Parathyroid adenoma (tissue), 2 donors: ENCODE measurements at regions not wholly inside any gene's neighbourhood (a gene's known extent, or its start where the extent isn't known, plus 50 kb on each side); places are given as distances from the start of the nearest gene placed in this dataset.
"Not testable (repeated sequence)": the region's sequence is repeated elsewhere in the genome, so short reads cannot be mapped to it uniquely, and the experiment has no call there.

ENCODE experiments used
- H2AFZ ChIP-seq: fragments of 300-600 bp; sonication (generic); one replicate; pipeline ENCODE4 v1.7.0; 2017; ENCODE audit warnings: antibody characterized with exemption, mild to moderate bottlenecking
- H3K27ac ChIP-seq: fragments of 300-600 bp; sonication (generic); one replicate; pipeline ENCODE4 v1.7.0; 2017
- H3K27me3 ChIP-seq: fragments of 300-600 bp; sonication (generic); one replicate; pipeline ENCODE4 v1.7.0; 2017; ENCODE audit warnings: low read length; ENCODE audit not compliant: control insufficient read depth, insufficient read depth
- H3K36me3 ChIP-seq: fragments of 300-600 bp; sonication (generic); one replicate; pipeline ENCODE4 v1.7.0; 2017; ENCODE audit warnings: low read length; ENCODE audit not compliant: control insufficient read depth, insufficient read depth
- H3K4me1 ChIP-seq: fragments of 300-600 bp; sonication (generic); one replicate; pipeline ENCODE4 v1.7.0; 2017; ENCODE audit warnings: control low read depth
- H3K4me2 ChIP-seq: fragments of 300-600 bp; sonication (generic); one replicate; pipeline ENCODE4 v1.7.0; 2017; ENCODE audit warnings: low read length
- H3K4me3 ChIP-seq: fragments of 300-600 bp; sonication (generic); one replicate; pipeline ENCODE4 v1.7.0; 2017; ENCODE audit warnings: low read depth, low read length
- H3K79me2 ChIP-seq: fragments of 300-600 bp; sonication (generic); one replicate; pipeline ENCODE4 v1.7.0; 2017; ENCODE audit warnings: control low read depth
- H3K9ac ChIP-seq: fragments of 300-600 bp; sonication (generic); one replicate; pipeline ENCODE4 v1.7.0; 2017; ENCODE audit warnings: mild to moderate bottlenecking
- H3K9me3 ChIP-seq: fragments of 300-600 bp; sonication (generic); one replicate; pipeline ENCODE4 v1.7.0; 2017; ENCODE audit warnings: low read length; ENCODE audit not compliant: control insufficient read depth
- TF ChIP-seq, protein P1 (sequence below): fragments of 300-600 bp; sonication (generic); IDR thresholded peaks from one replicate; pipeline ENCODE4 v1.7.0; 2017; ENCODE audit warnings: antibody characterized with exemption, mild to moderate bottlenecking
- donor health status: primary hyperparathyroidism.

DNA sequence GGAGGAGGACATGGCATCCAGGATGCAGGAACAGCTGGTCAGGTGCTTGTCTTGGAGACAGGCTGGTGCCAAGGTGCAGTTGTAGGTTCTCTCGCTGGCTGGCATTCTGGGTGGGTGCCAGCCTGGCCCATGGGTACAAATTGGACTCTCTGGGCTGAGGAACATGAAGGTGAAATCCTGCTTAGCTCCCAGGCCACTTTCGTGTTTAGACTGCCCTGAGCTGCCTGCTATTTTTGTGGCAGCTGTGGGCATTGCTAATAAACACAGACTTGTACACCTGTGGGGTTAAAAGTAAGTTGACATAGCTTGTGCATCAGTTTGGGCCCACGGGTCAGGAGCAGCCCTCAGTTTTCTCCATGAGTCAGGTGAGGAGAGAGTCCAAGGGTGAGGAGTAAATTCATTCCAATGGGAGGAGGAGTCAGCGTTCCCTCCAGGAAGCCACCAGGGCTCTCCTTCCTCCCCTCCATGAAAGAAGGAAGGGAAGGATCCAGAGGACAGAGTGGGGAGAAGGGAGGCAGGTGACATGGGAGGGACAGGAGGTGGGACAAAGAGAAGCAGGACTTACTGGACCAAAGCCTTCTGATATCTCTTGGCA, 380.0 kb downstream of the GLRX3 start:
- no peak overlapping the region for H2AFZ ChIP-seq
- H3K27me3 ChIP-seq: no peaks in the 10 kb centered on the region
- no peak overlapping the region for H3K4me2 ChIP-seq
- TF ChIP-seq, protein P1, sequence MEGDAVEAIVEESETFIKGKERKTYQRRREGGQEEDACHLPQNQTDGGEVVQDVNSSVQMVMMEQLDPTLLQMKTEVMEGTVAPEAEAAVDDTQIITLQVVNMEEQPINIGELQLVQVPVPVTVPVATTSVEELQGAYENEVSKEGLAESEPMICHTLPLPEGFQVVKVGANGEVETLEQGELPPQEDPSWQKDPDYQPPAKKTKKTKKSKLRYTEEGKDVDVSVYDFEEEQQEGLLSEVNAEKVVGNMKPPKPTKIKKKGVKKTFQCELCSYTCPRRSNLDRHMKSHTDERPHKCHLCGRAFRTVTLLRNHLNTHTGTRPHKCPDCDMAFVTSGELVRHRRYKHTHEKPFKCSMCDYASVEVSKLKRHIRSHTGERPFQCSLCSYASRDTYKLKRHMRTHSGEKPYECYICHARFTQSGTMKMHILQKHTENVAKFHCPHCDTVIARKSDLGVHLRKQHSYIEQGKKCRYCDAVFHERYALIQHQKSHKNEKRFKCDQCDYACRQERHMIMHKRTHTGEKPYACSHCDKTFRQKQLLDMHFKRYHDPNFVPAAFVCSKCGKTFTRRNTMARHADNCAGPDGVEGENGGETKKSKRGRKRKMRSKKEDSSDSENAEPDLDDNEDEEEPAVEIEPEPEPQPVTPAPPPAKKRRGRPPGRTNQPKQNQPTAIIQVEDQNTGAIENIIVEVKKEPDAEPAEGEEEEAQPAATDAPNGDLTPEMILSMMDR: no peak
- no peak overlapping the region for H3K4me3 ChIP-seq
- no peaks in the 10 kb centered on the region for H3K36me3 ChIP-seq
- no peak overlapping the region for H3K9ac ChIP-seq
- H3K9me3 ChIP-seq: no peaks in the 10 kb centered on the region
- H3K79me2 ChIP-seq: no peaks in the 10 kb centered on the region
- no peak overlapping the region for H3K27ac ChIP-seq
- H3K4me1 ChIP-seq: no peaks in the 10 kb centered on the region

DNA sequence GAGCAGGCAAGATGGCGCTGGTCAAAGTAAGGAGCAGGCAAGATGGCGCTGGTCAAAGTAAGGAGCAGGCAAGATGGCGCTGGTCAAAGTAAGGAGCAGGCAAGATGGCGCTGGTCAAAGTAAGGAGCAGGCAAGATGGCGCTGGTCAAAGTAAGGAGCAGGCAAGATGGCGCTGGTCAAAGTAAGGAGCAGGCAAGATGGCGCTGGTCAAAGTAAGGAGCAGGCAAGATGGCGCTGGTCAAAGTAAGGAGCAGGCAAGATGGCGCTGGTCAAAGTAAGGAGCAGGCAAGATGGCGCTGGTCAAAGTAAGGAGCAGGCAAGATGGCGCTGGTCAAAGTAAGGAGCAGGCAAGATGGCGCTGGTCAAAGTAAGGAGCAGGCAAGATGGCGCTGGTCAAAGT, 382.7 kb downstream of the GLRX3 start:
- H3K4me3 ChIP-seq, H3K27me3 ChIP-seq, H3K36me3 ChIP-seq, H3K9me3 ChIP-seq, H3K4me1 ChIP-seq, H2AFZ ChIP-seq, H3K79me2 ChIP-seq, H3K4me2 ChIP-seq, H3K27ac ChIP-seq, H3K9ac ChIP-seq: not testable (repeated sequence)

DNA sequence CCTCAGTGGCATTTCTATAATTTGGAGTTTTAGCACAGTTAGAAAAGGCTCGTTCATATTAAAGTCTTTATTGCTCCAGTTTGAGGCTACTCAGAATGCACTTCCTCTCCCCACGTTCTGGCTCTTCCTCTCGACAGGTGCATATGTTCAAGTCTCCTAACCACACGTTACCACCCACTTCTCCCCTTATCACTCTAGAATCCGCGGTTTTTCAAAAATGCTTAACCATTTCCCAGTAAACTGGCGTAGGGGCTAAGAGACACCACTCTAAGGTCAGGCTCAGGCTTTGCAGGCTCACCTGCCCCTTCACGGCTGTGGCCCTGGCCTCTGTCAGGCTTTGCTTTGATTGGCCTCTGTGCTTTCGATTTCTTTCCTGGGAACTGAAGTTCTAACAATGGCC, 383.6 kb downstream of the GLRX3 start:
- no peaks in the 10 kb centered on the region for H3K36me3 ChIP-seq
- no peak overlapping the region for H3K4me3 ChIP-seq
- H2AFZ ChIP-seq: no peak overlapping the region
- H3K9ac ChIP-seq: no peak overlapping the region
- no peak overlapping the region for H3K27ac ChIP-seq
- H3K27me3 ChIP-seq: no peaks in the 10 kb centered on the region
- no peaks in the 10 kb centered on the region for H3K9me3 ChIP-seq
- TF ChIP-seq, protein P1: no peak
- no peaks in the 10 kb centered on the region for H3K4me1 ChIP-seq
- H3K4me2 ChIP-seq: no peak overlapping the region
- H3K79me2 ChIP-seq: no peaks in the 10 kb centered on the region

DNA sequence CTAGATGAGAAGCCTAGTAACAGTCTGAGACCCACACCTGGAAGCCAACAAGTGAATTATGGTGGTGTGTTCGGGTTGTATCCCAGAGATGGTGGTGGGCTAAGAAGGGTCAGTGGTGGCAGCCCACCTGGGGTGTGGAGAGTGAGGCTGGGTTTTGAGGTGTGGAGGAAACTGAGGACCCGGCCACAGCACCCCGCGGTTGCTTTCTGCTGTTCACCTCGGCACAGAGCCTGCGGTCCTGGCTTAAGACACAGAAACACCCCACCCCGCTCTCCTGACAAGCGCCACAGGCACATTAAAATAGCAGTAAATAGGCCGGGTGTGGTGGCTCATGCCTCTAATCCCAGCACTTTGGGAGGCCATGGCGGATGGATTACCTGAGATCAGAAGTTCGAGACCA, 395.1 kb downstream of the GLRX3 start:
- H2AFZ ChIP-seq: no peak overlapping the region
- H3K9ac ChIP-seq: no peak overlapping the region
- no peaks in the 10 kb centered on the region for H3K36me3 ChIP-seq
- H3K27me3 ChIP-seq: no peaks in the 10 kb centered on the region
- no peak overlapping the region for H3K4me2 ChIP-seq
- no peak overlapping the region for H3K4me3 ChIP-seq
- H3K4me1 ChIP-seq: no peaks in the 10 kb centered on the region
- TF ChIP-seq, protein P1: no peak
- H3K27ac ChIP-seq: no peak overlapping the region
- no peaks in the 10 kb centered on the region for H3K9me3 ChIP-seq
- no peaks in the 10 kb centered on the region for H3K79me2 ChIP-seq

DNA sequence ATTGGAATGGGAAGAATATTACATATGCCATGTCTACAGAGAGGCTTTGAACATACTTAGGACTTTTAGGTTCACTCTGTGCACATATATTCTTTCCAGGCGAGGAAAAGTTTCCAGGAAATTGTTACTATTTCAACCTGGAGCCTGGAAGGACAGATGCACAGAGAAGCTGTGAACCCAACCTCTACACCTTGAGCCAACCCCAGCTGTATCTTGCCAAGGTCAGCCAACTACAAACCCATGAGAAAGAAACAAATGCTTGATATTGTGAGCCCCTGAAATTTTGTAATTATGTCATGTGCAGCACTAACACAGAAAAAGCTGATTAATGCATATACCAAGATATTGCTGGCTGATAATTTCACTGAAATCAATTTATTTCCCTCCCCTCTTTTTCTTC, 404.9 kb downstream of the GLRX3 start:
- H3K36me3 ChIP-seq: no peaks in the 10 kb centered on the region
- no peak overlapping the region for H3K4me2 ChIP-seq
- H3K4me1 ChIP-seq: no peaks in the 10 kb centered on the region
- H2AFZ ChIP-seq: no peak overlapping the region
- H3K9ac ChIP-seq: no peak overlapping the region
- no peaks in the 10 kb centered on the region for H3K79me2 ChIP-seq
- no peaks in the 10 kb centered on the region for H3K9me3 ChIP-seq
- TF ChIP-seq, protein P1: no peak
- no peaks in the 10 kb centered on the region for H3K27me3 ChIP-seq
- no peak overlapping the region for H3K4me3 ChIP-seq
- no peak overlapping the region for H3K27ac ChIP-seq
